TTC549 (cell line): ENCODE measurements at regions not wholly inside any gene's neighbourhood (a gene's known extent, or its start where the extent isn't known, plus 50 kb on each side); places are given as distances from the start of the nearest gene placed in this dataset.

Source experiments
- FAIRE-seq: peaks from 2 replicates; lab custom pipeline; 2012; peaks lifted over from hg19 to GRCh38; lab: Jason Lieb, UNC

DNA sequence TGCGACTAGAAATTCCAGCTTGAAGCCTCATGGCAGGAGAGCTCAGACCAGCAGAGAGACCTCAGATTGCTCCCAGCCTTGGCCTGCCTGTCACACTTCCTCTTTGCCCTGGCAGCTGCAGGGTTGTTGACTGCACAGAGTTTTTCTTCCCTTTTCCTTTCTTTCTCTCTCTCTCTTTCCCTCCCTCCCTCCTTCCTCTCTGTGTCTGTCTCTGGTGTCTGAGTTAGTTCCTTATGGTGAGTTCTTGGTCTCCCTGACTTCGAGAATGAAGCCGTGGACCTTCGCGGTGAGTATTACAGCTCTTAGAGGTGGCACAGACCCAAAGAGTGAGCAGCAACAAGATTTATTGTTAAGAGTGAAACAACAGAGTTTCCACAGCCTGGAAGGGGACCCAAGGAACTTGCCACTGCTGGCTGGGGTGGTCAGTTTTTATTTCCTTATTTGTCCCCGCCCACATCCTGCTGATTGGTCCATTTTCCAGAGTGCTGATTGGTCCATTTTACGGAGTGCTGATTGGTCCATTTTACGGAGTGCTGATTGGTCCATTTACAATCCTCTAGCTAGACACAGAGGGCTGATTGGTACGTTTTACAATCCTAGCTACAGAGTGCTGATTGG is 266.3 kb downstream of the RPS24 start:
- no peak for FAIRE-seq

DNA sequence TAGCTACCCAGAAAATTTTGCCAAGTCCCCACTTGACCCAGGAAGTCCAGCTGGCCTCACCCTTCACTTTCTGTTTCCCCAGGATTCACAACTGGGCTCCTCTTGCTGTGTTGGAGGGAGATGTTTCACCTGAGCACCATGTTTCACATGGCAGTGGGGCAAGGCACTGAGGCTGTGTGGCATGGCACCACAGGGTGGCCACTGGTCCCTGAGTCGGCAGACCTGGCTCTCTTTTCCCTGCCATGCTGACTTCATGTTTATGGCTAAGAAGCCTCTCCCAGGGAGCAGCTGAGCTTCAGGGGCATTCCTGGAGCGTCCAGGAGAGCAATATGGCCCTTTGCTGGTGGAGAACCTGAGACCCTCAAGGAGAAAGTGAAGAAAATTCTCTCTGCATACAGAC is 266.9 kb downstream of the RPS24 start:
- no peak for FAIRE-seq

DNA sequence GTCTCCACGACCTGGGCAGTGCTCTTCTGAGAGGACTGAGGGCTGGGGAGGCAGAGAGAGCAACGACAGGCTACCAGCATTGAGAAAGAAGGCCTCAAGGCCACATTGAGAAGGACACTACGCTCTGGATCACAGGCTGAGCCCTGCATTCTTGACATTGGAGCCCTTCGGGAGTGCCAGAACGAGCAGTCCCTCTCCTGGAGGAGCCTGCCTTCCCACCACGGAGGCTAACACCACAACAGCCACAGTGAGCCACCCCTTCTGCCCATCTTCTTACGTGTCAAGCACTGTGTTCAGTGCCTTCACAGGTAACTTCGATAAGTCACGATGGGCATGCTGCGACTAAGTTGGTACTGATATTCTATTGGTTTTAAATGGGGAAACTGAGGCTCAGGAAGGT is 267.8 kb downstream of the RPS24 start:
- no peak for FAIRE-seq

DNA sequence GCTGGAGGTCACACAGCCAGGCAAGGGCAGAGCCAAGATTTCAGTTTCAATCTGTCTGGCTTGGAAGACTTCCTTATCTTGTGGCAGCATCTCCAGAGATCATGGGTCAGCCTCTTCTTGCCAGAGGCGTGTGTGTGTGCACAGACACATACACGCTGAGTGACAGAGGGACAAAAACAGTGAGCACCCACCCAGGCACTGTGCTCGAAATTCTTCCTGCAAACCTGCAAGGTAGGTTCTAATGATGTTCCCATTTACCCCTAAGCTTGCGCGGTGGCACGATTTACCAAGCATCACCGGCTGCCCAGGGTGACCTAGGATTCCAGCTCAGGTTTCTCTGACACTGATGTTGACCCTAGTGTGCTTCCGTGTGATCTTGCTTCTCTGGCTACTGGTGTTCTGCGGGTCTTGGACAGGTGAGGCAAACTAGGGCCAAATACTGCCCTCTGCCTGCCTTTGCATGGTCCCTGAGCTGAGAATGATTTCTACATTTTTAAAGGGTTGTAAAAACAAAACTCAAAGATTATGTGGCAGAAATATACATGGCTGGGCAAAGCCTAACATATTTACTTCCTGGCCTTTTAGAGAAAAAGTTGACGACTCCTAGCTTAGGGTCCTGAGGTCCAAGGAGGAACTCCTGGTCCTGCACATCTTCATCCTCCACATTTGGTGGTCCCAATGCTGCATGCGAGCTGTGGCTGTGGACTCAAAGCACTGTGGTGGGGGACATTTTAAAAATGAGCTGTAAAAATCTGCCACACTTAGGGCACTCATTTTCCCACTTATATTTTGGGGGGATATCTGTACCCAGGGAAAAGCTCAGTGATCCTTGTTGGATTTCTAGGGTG is 268.5 kb downstream of the RPS24 start:
- FAIRE-seq, result no peak

DNA sequence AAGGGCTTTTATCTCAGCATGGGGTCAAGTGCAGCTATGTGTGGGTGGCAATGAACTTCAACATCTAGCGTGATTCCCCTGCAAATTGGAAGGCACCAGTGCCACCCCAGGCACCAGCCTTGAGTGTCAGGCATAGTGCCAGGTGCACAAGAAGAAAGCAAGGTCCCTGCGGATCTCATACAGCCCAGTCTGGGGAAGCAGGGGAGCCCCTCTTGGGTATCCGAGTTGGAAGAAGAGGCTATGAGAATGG is 269.0 kb downstream of the RPS24 start:
- no peak for FAIRE-seq

DNA sequence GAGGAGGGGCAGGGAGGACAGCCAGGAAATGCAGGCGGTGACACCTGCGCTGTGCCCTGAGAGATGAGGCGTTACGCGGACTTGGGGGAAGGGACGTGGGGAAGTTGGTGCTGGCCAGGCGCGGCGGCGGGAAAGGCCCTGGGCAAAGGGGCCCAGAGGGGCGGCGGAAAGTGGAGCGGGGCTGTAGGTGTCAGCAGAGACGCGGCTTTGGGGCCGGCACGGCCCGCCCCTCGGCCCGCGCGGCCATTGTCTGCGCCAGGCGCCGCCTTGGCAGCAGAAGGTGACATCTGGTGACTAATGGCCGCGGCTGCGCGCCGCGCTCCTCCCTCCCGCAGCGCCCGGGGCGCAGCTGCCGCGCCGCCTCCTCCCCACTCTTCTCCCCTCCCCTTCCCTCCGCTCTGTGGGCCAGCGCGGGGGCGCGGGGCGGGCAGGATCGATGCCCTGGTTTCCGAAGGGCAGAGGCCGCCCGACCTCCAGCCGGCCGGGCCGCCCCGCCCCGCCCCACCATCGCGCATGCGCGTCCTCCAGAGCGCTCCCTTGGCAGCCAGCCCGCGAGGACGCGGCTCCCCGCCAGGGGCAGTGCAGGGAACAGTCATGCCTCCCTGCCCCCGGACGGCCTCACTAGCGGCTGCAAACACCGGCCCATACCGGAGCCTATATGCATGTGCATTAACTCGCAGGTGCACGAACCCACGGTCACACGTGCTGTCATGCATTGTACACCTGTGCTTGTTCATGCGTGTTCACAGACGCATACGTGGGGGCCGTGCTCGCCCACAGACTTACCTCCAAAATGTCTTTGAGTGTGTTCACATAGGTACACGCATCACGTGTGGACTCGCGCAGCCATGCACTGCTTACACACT is 269.6 kb downstream of the RPS24 start:
- FAIRE-seq, result no peak

DNA sequence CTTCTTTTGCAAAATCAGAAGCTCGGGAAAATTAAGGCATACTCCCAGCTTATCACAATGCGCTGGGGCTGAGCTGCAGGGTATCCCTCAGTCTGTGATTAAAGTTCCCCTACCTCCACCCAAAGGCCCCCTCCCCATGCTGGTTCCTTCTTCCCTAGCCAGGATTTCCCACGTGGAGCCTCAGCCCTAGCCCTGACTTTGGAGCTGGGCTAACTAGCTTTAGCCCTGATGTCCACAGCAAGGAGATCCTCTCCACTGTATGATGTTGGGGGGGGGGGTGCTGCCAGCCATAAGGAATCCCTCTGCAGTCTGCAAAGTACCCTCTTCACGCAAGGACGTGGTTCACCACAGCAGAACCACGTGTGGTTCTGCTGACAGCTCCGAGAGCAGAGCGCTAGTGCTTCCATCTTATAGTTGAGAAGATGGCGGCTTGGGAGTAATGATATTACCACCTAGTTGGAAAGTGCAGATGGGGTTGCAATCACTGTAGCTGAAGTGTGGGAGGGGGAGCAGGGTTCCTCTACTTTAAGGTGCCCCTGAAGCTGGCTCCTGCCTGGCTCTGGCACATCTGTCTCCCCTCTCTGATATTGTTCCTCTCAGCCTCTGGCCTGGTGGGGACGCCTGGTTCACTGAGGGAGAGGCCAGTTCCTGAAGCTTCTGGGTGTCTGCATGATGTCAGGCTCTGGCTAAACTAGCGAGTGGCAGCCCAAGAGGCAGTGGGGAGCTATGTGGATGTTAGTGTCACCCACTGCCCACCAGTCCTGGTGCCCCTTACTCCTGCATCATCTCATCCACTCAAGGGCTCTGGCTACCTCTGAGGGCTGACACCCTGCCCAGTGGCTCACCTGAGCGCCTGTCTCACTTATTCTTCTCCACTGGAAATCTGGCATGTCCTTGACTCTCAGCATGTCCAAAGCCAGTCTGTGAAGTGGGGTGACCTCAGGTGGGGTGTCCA is 270.7 kb downstream of the RPS24 start:
- FAIRE-seq, result no peak

DNA sequence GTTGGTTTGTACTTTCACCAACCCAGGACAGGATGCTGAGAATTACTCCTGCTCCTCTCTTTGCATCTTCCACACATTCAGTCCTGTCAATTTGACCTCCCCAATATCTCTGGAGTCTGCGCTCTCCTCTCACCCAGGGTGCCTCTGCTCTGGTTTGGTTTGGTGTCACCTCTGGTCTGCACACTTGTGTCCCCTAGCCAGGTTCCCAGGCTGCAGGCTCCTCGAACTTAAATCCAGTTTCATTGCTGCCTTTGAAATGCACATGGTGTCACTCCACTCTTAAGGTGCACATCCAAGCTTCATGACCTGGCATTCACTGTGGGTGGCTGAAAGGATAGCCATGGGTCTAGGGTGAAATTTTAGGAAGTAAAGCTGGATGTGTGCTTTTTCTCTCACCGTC is 271.6 kb downstream of the RPS24 start:
- FAIRE-seq, result no peak

DNA sequence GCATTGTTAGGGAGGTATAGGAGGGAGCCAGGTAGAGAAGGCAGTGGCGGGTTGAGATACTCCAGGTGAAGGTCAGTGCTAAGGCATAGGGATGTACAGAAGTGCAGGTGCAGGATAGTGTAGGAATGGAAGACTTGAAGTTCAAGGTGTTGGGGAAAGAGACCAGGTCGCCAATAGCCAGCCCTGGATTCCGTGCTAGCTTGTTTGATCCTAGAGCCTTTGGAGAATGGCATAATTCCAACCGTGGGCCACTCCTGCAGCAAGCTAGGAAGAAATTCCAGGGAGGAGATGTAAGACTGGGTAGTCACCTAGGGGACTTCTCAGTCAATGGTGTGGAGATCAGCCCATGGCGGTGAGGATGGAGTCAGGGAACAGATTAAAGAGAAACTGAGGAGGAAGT is 272.7 kb downstream of the RPS24 start:
- FAIRE-seq, result no peak

DNA sequence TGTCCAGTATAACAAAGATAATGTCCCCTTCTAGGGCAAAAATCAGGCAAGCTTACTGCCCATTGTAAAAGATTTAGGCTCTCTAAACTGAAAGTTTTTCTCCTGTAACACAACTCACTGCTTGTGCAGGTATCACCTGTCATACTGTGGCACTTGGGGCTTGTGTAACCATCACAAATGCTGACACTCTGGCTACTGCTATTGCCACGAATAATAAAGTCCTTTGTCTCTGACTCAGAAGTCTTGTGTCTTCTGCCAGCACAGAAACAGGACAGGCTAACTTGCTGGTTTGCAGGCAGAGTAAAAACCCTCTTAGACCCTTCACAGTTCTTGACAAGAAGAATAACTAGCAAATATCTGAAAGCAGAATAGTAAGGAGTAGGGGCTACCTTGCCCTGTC is 273.9 kb downstream of the RPS24 start:
- FAIRE-seq, result no peak

DNA sequence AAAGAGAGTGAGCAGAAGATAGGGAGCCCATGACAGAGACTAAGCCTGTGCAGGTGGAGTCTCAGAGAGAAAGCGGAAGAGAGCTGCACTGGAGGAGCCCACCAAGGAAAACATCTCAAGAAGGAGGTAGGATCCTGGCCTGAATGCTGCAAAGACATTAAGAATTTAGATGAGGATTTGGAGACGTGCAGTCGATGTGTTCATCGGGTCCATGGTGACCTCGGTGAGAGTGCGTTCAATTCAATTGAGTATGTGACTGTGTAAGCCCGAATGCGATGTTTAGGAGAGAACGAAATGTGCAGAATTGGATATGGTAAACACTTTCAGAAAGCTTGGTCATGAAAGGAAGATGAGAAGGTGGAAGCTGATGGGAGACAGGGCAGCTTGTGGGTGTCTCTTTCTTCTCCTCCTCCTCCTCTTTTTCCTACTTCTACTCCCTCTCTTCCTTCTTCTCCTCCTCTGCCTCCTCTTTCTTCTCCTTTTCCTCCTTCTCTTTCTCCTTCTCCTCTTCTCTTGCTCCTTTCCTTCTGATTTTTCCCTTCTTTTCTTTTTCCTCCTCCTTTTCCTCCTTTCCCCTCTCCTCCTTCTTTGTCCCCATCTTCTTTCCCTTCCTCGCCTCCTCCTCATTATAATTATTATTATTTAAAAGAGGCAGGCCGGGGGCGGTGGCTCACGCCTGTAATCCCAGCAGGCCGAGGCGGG is 276.0 kb downstream of the RPS24 start:
- no peak for FAIRE-seq

DNA sequence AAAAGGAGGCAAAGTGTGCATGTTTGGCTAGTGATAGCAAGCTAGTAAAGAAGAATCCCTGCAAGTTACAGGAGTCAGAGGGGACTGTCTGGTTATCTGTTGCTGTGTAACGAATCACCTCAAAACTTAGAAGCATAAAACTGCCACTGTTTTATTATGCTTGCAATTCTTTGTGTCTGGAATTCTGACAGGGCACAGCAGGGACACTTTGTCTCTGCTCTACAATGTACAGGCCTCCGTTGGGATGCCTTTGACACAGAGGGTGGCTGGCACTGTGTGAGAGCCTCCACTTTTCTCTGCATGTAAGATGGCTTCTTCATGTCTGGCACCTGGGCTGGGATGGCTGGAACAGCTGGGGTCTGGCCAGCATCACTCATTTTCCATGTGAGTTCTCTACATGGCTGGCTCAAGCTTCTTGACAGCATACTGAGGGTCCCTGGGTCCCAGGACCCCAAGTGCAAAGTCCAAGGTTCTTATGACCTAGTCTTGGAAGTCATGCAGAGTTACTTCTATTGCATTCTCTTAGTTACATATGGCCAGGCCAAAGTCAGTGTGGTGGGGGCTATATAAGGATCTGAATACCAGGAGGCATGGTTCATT is 276.9 kb downstream of the RPS24 start:
- no peak for FAIRE-seq

DNA sequence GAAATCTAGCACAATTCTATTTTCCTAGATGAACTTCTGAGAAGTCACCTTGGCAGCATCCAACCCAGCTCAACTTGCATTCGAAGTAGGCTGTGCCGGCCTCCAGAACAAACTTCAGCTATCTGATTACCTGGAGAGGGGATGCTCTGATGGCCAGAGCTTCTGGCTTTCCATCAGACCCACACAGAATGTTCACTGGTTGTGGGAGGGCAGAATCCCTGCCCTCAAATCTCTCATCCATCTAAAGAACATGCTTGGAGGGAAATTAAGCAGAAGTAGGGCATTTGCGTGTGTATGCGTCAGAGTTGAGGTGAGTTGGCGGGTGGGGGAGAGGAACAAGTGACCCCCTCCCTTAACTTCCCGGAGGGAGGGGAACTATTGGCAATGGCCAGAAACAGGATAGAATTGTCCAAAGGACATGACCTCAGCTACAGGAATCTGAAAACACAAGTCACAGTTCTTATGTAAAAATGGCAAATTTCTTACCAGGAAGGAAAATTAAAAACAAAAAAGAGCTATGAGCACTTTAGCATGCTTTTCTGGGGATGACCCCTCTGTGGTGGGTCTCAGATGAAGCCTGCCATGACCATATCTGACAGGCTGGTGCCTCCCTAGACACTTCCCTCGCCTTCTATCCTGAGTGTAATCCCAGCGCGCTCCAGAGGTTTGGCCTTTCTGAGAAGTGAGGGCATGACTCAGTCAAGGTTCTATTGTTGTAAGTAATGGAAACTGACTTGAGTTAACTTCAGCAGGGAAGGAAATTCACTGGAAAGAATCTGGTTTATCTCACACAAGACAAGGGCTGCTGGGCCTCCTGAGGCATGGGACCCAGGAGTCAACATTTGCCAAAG is 278.8 kb downstream of the RPS24 start:
- no peak for FAIRE-seq

DNA sequence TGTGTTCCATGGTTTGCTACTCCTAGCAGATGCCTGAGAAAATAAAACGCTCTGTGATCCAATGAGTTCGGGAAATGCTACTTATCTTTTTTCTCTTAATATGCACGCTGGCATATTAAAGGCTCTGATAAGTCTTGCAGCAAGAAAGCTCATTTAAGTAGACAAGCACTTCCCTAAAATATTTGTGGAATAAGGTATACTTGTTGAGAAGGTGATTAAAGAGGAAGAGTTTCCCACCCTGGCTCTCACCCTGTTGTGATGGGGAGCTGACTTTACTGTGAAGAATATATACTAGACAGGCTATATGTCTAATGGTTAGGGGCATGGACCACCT is 279.4 kb downstream of the RPS24 start:
- no peak for FAIRE-seq

DNA sequence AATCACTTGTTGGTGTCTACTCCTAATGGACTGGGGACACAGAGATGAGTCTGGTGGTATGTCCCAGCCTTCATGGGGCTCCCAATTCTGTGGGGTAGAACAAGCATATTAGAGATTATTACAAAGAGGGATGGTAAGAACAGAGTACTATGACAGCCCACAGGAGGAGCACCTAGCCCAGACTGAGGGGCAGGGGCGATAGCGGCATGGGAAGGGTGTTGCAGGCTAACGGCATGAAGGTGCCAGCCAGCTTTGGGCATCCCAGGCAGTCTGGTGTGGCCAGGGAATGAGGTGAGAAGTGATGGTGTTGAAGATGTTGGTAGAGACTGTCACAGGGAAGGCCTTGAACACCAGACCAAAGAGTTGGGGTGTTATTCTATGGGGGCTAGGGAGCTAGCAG is 280.0 kb downstream of the RPS24 start:
- FAIRE-seq, result no peak

DNA sequence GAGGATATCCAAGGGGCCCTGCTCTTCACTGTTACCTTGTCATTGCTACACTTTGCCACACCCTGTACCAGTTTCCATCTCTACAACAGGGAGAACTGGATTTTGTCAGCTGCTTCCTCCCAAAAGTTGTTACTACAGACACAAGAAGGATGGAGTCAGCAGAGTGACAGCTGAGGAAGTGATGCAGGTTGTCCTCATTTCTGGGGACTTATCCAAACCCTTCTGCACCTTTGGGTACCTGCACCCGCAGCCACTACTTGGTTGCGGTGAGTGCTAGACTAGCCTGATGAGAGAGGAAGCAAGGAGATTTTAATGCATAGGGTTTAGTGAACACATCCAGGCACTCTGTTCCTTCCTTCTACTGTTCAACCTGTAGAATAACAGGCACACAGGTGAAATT is 281.0 kb downstream of the RPS24 start:
- no peak for FAIRE-seq

DNA sequence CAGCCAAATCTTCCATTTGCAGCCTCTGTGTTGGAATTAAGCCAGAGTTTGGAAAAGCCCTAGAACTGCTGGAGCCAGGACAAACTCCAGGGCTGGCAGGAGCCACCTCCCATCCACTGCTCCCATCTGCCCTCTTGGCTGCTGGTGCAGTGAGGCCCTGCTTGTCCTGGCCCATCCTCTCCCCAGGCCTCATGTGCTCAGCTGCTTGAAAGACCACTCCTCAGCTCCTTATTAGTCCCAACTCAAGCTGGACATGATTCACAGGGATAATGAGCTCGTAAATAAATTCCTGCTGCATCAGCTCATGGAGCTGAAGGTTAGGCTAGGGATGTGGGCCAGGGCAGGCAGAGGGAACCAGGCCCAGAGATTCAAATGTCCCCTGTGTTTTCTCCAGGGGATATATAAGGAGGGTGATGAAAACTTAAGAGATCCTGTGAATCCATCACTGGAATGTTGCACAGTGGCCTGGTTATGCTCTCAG is 282.8 kb downstream of the RPS24 start:
- FAIRE-seq, result no peak

DNA sequence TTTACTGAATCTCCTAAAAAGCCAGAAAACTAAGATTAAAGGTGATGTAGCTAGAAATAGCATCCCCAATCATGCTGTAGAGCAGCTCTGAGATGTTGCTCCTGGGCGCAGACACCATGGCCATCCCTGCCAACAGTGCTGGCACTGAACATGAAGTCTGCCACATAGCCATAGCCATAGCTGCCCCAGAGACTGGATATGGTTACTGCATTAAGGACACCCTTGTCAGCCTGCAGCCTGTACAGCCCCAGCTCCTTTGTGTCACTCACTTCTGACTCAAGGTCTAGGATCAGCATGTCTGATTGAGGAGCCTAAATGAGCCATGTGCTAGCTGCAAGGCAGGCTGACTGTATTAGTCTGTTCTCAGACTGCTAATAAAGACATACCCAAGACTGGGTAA is 284.6 kb downstream of the RPS24 start:
- no peak for FAIRE-seq

DNA sequence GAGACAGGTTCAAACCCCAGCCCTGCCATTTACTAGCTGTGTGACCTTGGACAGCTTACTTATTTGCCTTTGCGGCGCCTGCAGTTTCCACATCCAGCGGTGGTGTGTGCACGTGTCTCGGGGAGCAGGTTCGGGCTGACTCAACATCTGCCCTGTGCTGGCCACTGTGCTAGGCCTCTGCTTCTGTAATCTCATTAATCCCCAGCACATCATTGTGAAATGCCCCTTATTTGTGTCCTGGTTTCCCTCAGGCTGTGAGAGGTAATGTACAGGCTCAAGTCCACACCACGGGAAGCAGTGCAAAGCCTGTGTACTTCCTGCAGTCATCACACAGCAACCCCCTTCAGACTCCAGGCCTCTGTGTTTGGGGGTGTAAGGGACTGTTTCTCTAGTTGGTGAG is 285.7 kb downstream of the RPS24 start:
- no peak for FAIRE-seq

DNA sequence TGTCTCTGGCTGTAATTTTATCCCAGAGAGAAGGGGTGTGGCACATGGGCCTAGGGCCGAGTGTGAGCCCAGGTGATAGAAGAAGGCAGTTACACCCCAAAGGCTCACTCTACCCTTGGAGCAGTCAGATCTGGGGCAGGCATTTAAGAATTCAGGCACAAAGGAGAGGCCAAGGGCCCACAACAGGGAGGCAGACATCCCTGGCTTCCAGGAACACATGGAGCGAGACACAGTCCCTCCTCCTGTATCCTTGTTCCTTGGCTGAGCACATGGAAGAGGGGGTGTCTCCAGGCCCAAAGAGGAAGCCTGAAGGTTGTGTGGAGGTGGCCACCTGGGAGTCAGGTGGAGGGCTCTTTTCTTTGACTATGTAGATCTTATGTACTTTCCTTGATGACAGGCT is 286.2 kb downstream of the RPS24 start:
- no peak for FAIRE-seq
